ENCODE measurements at regions not wholly inside any gene's neighbourhood (a gene's known extent, or its start where the extent isn't known, plus 50 kb on each side); places are given as distances from the start of the nearest gene placed in this dataset.

GRCh38 chr16:66066404-66066803 is 300.1 kb upstream of the CDH5 start:
- no peak for DNase-seq (ENCODE audit: low read depth in 2 of 2)
- H3K4me3 ChIP-seq (replicated peaks in 1 of 2; ENCODE audit: low read depth in 2 of 2, low read length in 2 of 2), result no peak overlapping the region
- no peak for TF ChIP-seq CTCF (IDR thresholded peaks at IDR 0.05; ENCODE audit: low read depth, low read length)

GRCh38 chr16:66065925-66066324 is 300.6 kb upstream of the CDH5 start:
- no peak overlapping the region for H3K4me3 ChIP-seq (replicated peaks in 1 of 2; ENCODE audit: low read depth in 2 of 2, low read length in 2 of 2)
- no peak for TF ChIP-seq CTCF (IDR thresholded peaks at IDR 0.05; ENCODE audit: low read depth, low read length)
- peak in 1 of 2 donors; percentile 33 for DNase-seq (ENCODE audit: low read depth in 2 of 2)

GRCh38 chr16:66064801-66065530 is 301.5 kb upstream of the CDH5 start:
- no peak overlapping the region for H3K4me3 ChIP-seq (replicated peaks in 1 of 2; ENCODE audit: low read depth in 2 of 2, low read length in 2 of 2)
- no peak for DNase-seq (ENCODE audit: low read depth in 2 of 2)
- no peak for TF ChIP-seq CTCF (IDR thresholded peaks at IDR 0.05; ENCODE audit: low read depth, low read length)

GRCh38 chr16:66058832-66059231 is 307.7 kb upstream of the CDH5 start:
- no peak overlapping the region for H3K4me3 ChIP-seq (replicated peaks in 1 of 2; ENCODE audit: low read depth in 2 of 2, low read length in 2 of 2)
- TF ChIP-seq CTCF (IDR thresholded peaks at IDR 0.05; ENCODE audit: low read depth, low read length), result no peak
- DNase-seq (ENCODE audit: low read depth in 2 of 2), result no peak

- TF ChIP-seq CTCF (IDR thresholded peaks at IDR 0.05; ENCODE audit: low read depth, low read length), result no peak
- DNase-seq (ENCODE audit: low read depth in 2 of 2), result peak in 1 of 2 donors; percentile 38
- H3K4me3 ChIP-seq (replicated peaks in 1 of 2; ENCODE audit: low read depth in 2 of 2, low read length in 2 of 2), result no peak overlapping the region
Observed at GRCh38 chr16:66058172-66058691, 308.3 kb upstream of the CDH5 start.

- no peak for DNase-seq (ENCODE audit: low read depth in 2 of 2)
- no peak overlapping the region for H3K4me3 ChIP-seq (replicated peaks in 1 of 2; ENCODE audit: low read depth in 2 of 2, low read length in 2 of 2)
- TF ChIP-seq CTCF (IDR thresholded peaks at IDR 0.05; ENCODE audit: low read depth, low read length), result no peak
Observed at GRCh38 chr16:66057057-66057456, 309.4 kb upstream of the CDH5 start.

Measured in cardiac fibroblast (primary cell).